NOMO-1 (cell line): ENCODE measurements at regions not wholly inside any gene's neighbourhood (a gene's known extent, or its start where the extent isn't known, plus 50 kb on each side); places are given as distances from the start of the nearest gene placed in this dataset.
"Not testable (repeated sequence)": the region's sequence is repeated elsewhere in the genome, so short reads cannot be mapped to it uniquely, and the experiment has no call there.

Source experiments
- DNase-seq, 2 experiments: peaks; one replicate each; lab custom pipeline; 2025; ENCODE audit not compliant: unreplicated experiment in 2 of 2; lab: John Stamatoyannopoulos, UW

- DNase-seq = no peak
Observed at GRCh38 chr2:21754164-21754788, 630.5 kb downstream of the TDRD15 start.

GRCh38 chr2:21757805-21758430, 634.1 kb downstream of the TDRD15 start:
- no peak for DNase-seq

DNA sequence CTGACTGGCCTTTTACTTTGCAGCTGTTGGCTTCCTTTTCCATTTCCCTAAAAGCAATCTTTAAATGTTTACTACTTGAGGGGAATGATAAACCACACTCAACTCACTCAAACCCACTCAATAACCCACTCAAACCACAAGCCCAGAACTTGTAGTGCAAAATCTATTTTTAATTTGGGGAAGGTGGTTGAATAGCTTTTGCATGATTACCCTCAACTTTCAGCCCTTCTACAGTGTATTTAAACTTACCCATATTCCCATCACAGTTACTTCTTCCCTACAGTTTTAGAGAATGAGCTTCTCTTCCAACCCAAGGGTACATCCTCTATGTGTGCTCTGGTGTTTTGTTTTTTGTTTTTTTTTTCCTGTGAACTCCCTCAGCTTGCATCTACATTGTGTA, 636.1 kb downstream of the TDRD15 start:
- DNase-seq = peak; percentile 52 to 72

DNA sequence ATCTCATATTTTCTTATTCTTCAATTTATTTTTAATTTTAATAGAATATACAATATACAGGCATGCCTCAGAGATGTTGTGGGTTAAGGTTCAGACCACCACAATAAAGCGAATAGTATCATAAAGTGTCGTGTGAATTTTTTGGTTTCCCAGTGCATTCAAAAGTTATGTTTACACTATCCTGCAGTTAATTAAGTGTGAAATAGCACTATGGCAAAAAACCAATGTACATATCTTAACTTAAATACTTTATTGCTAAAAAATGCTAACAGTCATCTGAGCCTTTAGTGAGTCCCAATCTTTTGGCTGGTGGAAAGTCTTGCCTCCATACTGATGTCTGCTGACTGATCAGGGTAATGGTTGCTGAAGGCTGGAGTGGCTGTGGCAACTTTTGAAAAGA, 637.6 kb downstream of the TDRD15 start:
- no peak for DNase-seq

DNA sequence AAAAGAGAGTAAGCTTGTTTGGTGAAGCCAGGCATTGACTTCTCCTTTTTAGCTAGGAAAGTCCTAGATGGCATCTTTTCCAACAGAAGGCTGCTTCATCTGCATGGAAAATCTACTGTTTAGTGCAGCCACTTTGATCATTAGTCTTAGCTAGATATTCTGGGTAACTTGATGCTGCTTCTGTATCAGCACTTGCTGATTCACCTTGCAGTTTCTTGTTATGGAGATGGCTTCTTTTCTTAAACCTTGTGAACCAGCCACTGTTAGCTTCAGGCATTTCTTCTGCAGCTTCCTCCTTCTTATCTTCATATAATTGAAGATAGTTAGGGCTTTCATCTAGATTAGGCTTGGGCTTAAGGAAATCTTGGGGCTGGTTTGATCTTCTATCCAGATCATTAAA, 639.7 kb downstream of the TDRD15 start:
- no peak for DNase-seq

DNA sequence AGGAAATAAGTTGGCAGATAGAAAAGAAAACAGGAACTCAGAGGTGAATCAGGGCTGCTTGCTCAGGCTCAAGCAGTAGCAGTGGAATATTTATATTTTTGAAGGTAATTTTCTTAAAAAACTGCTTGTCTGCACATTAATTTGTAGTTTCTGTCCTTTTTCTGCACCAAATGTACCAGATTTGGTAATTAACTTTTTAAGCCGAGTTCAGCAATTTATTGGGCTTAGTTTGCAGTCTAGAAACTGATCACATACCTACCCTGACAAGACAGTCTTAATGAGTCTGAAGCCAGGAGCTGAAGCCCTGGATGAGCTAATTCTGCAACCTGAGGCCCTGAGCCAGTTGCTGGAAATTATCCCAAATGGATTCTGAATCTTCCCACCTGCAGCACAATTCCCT, 647.0 kb downstream of the TDRD15 start:
- DNase-seq = no peak

DNA sequence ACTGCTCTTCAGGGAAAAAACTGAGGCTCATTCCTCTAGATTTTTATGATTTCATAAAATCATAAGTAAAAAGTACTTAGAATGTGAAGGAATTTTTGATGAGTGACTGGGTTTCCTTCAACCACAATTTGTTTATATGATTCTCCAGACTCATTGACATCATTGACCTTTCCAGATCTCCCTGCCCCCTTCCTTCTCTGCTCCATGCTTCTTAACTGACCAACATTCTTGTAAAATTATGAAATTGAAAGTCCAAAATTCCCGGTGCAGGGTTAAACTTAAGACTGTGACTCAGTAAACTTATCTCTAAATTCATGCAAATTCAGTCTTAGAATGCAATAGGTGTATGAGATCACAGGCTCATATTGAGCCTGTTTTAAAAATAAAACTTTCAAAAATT, 648.9 kb downstream of the TDRD15 start:
- no peak for DNase-seq

GRCh38 chr2:21773168-21773567, 649.4 kb downstream of the TDRD15 start:
- no peak for DNase-seq

GRCh38 chr2:21774691-21775368, 651.1 kb downstream of the TDRD15 start:
- DNase-seq = no peak

- no peak for DNase-seq
Observed at GRCh38 chr2:21779786-21780185, 656.0 kb downstream of the TDRD15 start.

DNA sequence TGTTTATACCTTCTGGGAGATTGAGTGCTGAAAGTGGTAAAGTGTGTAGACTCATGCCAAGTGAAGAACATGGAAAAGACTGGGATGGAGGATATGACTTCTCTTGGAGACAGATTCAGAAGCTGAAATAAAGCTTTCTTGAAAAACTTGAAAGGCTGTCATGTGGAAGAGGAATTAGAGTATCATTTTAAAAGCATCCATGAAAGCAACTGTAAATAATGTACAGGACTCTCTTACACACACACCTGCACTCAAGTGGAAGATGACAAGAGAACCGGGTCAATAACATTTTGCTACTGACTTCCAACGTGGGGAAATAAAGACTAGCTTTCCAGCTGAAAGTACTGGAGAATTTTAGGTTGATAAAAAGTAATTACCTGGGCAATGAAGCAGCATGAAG, 658.2 kb downstream of the TDRD15 start:
- DNase-seq = no peak

GRCh38 chr2:21782866-21783265, 659.1 kb downstream of the TDRD15 start:
- no peak for DNase-seq

GRCh38 chr2:21787941-21788340, 664.2 kb downstream of the TDRD15 start:
- DNase-seq = no peak

GRCh38 chr2:21790311-21790710, 666.5 kb downstream of the TDRD15 start:
- DNase-seq = not testable (repeated sequence)

DNA sequence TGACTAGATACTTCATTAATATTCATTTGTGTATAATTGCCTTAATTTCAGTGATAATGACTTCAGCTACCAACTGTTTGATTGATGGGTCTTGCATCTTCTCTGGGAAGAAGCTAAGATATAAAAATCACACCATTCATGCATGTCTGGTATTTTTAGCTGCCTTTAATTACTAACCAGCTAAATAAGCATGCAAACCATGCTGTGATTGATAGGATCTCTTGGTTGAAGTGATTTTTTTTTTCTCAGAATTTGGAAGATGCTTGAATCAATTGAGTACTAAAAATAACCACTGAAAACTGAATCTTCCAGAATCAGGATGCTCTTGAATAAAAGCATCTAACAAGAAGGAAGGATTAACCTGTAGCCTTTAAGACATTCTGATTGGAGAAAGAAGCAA, 668.8 kb downstream of the TDRD15 start:
- DNase-seq = no peak

GRCh38 chr2:21793461-21793860, 669.7 kb downstream of the TDRD15 start:
- DNase-seq = no peak

DNA sequence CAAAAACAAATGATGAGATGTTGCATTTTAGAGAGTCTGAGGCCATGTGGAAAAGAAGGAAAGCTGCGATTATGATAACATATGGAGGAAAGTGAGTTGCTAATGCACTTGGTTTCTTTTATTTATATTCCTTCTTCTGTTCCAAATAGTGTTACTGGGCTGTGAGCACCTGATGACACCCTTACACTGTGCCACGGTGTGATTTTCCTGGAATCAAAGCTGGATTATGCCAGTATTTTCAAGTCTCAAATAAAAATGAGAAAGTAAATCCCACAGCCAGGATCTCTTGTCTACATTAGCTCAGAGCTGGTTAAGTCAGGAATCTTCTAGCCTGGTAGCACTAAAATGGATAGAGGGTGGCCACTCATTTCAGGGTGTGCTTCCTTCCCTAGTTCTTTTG, 670.8 kb downstream of the TDRD15 start:
- no peak for DNase-seq

- no peak for DNase-seq
Observed at GRCh38 chr2:21800356-21800755, 676.6 kb downstream of the TDRD15 start.

DNA sequence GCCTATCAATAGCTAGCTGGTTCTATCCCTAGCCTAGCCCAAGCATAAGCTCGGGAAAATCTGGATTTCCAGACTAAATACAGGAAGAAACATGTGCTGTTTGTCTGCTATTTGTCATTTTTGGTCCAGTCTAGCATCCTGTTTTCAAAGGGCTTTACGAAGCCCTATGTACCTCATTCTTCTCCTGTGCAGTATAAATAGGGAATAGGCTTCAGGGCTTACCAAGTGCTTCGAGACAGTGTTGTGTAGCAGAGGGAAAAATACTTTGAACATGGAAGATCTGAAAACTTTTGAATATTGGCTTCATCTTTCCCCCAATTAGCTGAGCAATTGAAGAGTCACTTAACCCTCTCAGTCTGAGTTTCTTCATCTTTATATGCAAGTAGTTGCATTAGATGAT, 679.8 kb downstream of the TDRD15 start:
- no peak for DNase-seq

GRCh38 chr2:21804151-21804550, 680.4 kb downstream of the TDRD15 start:
- peak; percentile 7 to 57 for DNase-seq

GRCh38 chr2:21811541-21811940, 687.8 kb downstream of the TDRD15 start:
- DNase-seq = no peak

DNA sequence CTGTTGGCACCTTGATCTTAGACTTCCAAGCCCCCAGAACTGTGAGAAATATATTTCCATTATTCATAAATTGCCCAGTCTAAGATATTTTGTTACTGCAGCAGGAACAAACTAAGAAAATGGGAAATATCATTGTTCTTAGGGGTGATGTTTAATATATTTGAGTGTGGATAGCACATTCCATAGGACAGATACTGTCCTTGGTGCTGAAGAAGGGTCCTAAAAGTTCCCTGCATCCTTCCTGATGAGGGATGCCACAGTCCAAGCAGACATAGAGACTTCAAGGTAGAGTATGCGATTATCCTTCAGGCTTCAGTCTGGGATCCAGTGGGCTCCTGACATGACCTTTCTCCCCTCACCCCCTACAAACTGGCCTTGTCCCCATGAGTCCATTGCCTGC, 689.0 kb downstream of the TDRD15 start:
- no peak for DNase-seq
